Retinal pigment epithelial cell (primary cell): ENCODE measurements at regions not wholly inside any gene's neighbourhood (a gene's known extent, or its start where the extent isn't known, plus 50 kb on each side); places are given as distances from the start of the nearest gene placed in this dataset.

ENCODE experiments used
- DNase-seq: peaks from one replicate; pipeline ENCODE4 v3.0.0-alpha.2; 2010; ENCODE audit warnings: low read depth
- H3K4me3 ChIP-seq: 2 replicates; pipeline ENCODE4 v1.5.1; 2011; ENCODE audit warnings: mild to moderate bottlenecking, low read length, control low read depth, moderate library complexity
- CTCF ChIP-seq: conservative IDR thresholded peaks from 2 replicates; pipeline ENCODE4 v1.5.1; 2011; ENCODE audit warnings: low read depth, low read length, control low read depth, inconsistent platforms

GRCh38 chr5:43947935-43948334 lies 345.0 kb downstream of the NNT start:
- DNase-seq: no peak
- no peak for TF ChIP-seq CTCF
- H3K4me3 ChIP-seq: no peak overlapping the region

- no peak overlapping the region for H3K4me3 ChIP-seq
- no peak for TF ChIP-seq CTCF
- no peak for DNase-seq
Measured at GRCh38 chr5:43941806-43942205, 338.8 kb downstream of the NNT start.

GRCh38 chr5:43940562-43940961 lies 337.6 kb downstream of the NNT start:
- no peak for DNase-seq
- H3K4me3 ChIP-seq: no peak overlapping the region
- TF ChIP-seq CTCF: no peak

GRCh38 chr5:43926923-43927322 lies 323.9 kb downstream of the NNT start:
- no peak overlapping the region for H3K4me3 ChIP-seq
- DNase-seq: no peak
- TF ChIP-seq CTCF: no peak

GRCh38 chr5:43920422-43920821 lies 317.4 kb downstream of the NNT start:
- no peak for TF ChIP-seq CTCF
- H3K4me3 ChIP-seq: no peak overlapping the region
- no peak for DNase-seq

- DNase-seq: no peak
- no peak overlapping the region for H3K4me3 ChIP-seq
- TF ChIP-seq CTCF: no peak
Measured at GRCh38 chr5:43917925-43918324, 314.9 kb downstream of the NNT start.

GRCh38 chr5:43903129-43903528 lies 300.1 kb downstream of the NNT start:
- DNase-seq: no peak
- no peak overlapping the region for H3K4me3 ChIP-seq
- no peak for TF ChIP-seq CTCF
